ENCODE measurements at regions not wholly inside any gene's neighbourhood (a gene's known extent, or its start where the extent isn't known, plus 50 kb on each side); places are given as distances from the start of the nearest gene placed in this dataset.

DNA sequence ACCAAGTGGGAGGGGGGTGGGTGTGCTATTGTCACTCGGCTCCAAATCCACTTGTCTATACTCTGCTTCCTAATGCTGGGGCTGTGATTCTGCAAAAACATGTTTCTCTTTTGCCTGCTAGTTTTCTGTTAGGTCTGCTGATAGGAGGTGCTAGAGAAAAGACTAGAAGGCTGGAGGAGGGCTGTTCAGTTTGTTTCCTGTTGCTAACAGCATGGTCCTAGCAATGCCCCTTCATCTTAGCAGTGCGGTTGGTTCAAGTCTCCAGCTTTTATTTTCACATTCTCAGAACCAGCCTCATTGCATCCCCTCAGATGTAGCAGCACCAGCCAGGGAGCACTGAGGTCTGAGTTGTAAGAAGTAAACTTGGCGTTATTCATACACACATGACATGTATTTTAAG, 310.2 kb downstream of the YTHDC2 start:
- TF ChIP-seq POLR2A (IDR thresholded peaks at IDR 0.05; ENCODE audit: low read length), result no peak
- no peak for TF ChIP-seq GATA1 (IDR thresholded peaks at IDR 0.05; ENCODE audit: low read depth, low read length)

Measured in erythroblast (primary cell).